CD14-positive monocyte (primary cell): ENCODE measurements at regions not wholly inside any gene's neighbourhood (a gene's known extent, or its start where the extent isn't known, plus 50 kb on each side); places are given as distances from the start of the nearest gene placed in this dataset.

ENCODE experiments used
- DNase-seq, 3 donors: peaks; one replicate each; pipeline ENCODE4 v3.0.0-alpha.2; 2011 to 2022
- H2AFZ ChIP-seq: 2 replicates; pipeline ENCODE4 v1.6.0; 2012; ENCODE audit warnings: mild to moderate bottlenecking, low read depth, low read length, inconsistent platforms; ENCODE audit not compliant: insufficient read depth, poor library complexity, severe bottlenecking
- H3K27ac ChIP-seq, 2 donors: 1 replicate in 1 of 2; 2 replicates in 1 of 2; pipeline ENCODE4 v1.5.1; 2012 to 2013; ENCODE audit warnings: low read length in 2 of 2, control low read depth in 1 of 2, inconsistent platforms in 1 of 2, low read depth in 1 of 2, mild to moderate bottlenecking in 1 of 2
- H3K27me3 ChIP-seq, 2 donors: one replicate each; pipeline versions ENCODE4 v1.6.0 to v1.6.1; 2011 to 2013; ENCODE audit warnings: low read length in 2 of 2; ENCODE audit not compliant: control insufficient read depth in 2 of 2, insufficient read depth in 2 of 2
- H3K36me3 ChIP-seq, 2 donors: replicated peaks in 1 of 2; 1 replicate in 1 of 2; 2 replicates in 1 of 2; pipeline versions ENCODE4 v1.5.1 to v1.6.1; 2012 to 2013; ENCODE audit warnings: low read length in 2 of 2, control low read depth in 1 of 2, inconsistent platforms in 1 of 2, mild to moderate bottlenecking in 1 of 2; ENCODE audit not compliant: insufficient read depth in 2 of 2, control insufficient read depth in 1 of 2
- H3K4me1 ChIP-seq, 2 donors: 1 replicate in 1 of 2; 2 replicates in 1 of 2; pipeline versions ENCODE4 v1.5.1 to v1.6.1; 2012 to 2013; ENCODE audit warnings: low read length in 2 of 2, control low read depth in 1 of 2, inconsistent platforms in 1 of 2, mild to moderate bottlenecking in 1 of 2, moderate library complexity in 1 of 2; ENCODE audit not compliant: insufficient read depth in 2 of 2, control insufficient read depth in 1 of 2
- H3K4me2 ChIP-seq: replicated peaks from 2 replicates; pipeline ENCODE3; 2012; ENCODE audit warnings: low read length, moderate library complexity, mild to moderate bottlenecking; ENCODE audit not compliant: poor library complexity, severe bottlenecking; ENCODE audit errors: extremely low read depth
- H3K4me3 ChIP-seq, 3 experiments: fragments of 200-600 bp in 1 of 3; sonication (generic) in 1 of 3; replicated peaks in 1 of 3; 1 replicate in 2 of 3; 2 replicates in 1 of 3; pipeline ENCODE4 v1.5.1; 2011 to 2013; ENCODE audit warnings: low read length in 3 of 3, mild to moderate bottlenecking in 3 of 3, control low read depth in 2 of 3, low read depth in 2 of 3, inconsistent platforms in 1 of 3, moderate library complexity in 1 of 3
- H3K79me2 ChIP-seq: 2 replicates; pipeline ENCODE4 v1.6.0; 2012; ENCODE audit warnings: mild to moderate bottlenecking, control low read depth, inconsistent platforms, low read length, moderate library complexity; ENCODE audit not compliant: insufficient read depth
- H3K9ac ChIP-seq: 2 replicates; pipeline ENCODE4 v1.6.0; 2017; ENCODE audit warnings: low read length, mild to moderate bottlenecking; ENCODE audit not compliant: insufficient read depth, poor library complexity, severe bottlenecking
- H3K9me3 ChIP-seq, 2 donors: replicated peaks in 1 of 2; 1 replicate in 1 of 2; 2 replicates in 1 of 2; pipeline versions ENCODE4 v1.5.1 to v1.6.1; 2012 to 2013; ENCODE audit warnings: low read length in 2 of 2, control low read depth in 1 of 2; ENCODE audit not compliant: control insufficient read depth in 1 of 2, insufficient read depth in 1 of 2
- H4K20me1 ChIP-seq: 2 replicates; pipeline ENCODE4 v1.6.0; 2012; ENCODE audit warnings: mild to moderate bottlenecking, low read length, control low read depth, moderate library complexity; ENCODE audit not compliant: insufficient read depth
- H3K27ac Mint-ChIP-seq, 7 donors: one replicate each; pipeline ENCODE4 v1.8.0; 2020; ENCODE audit warnings: mild to moderate bottlenecking in 7 of 7, mixed read lengths in 7 of 7, moderate library complexity in 6 of 7, inconsistent platforms in 2 of 7
- H3K27me3 Mint-ChIP-seq, 3 donors: one replicate each; pipeline ENCODE4 v1.8.0; 2021 to 2022; ENCODE audit warnings: low read depth in 3 of 3, mild to moderate bottlenecking in 3 of 3, mixed read lengths in 3 of 3, moderate library complexity in 3 of 3, inconsistent platforms in 1 of 3
- H3K36me3 Mint-ChIP-seq, 2 donors: one replicate each; pipeline ENCODE4 v1.8.0; 2020; ENCODE audit warnings: mixed read lengths in 2 of 2, inconsistent platforms in 1 of 2, mild to moderate bottlenecking in 1 of 2
- H3K4me1 Mint-ChIP-seq: one replicate; pipeline ENCODE4 v1.8.0; 2020; ENCODE audit warnings: mild to moderate bottlenecking, mixed read lengths
- H3K4me3 Mint-ChIP-seq, 2 donors: one replicate each; pipeline ENCODE4 v1.8.0; 2020; ENCODE audit warnings: mild to moderate bottlenecking in 2 of 2, mixed read lengths in 2 of 2, moderate library complexity in 1 of 2
- H3K9me3 Mint-ChIP-seq, 7 donors: one replicate each; pipeline ENCODE4 v1.8.0; 2020 to 2022; ENCODE audit warnings: mixed read lengths in 7 of 7, mild to moderate bottlenecking in 6 of 7, moderate library complexity in 6 of 7, inconsistent platforms in 2 of 7
- WGBS: methylation state at CpG from one replicate; pipeline ENCODE4 v1.1.5; 2013; ENCODE audit warnings: missing lambda C conversion rate; ENCODE audit not compliant: insufficient coverage; 5-methylcytosine and 5-hydroxymethylcytosine counted together
- intact Hi-C, 2 donors: fragments of 100-400 bp; cut with micrococcal nuclease; formaldehyde crosslinking; loops; one replicate each; pipeline versions ENCODE4 v1.15.0 to v1.15.1; 2023
- TF ChIP-seq, protein P1 (sequence below): fragments of 200-600 bp; IDR thresholded peaks from one replicate; pipeline ENCODE4 v1.8.0; 2022; ENCODE audit warnings: antibody characterized with exemption, mild to moderate bottlenecking

- WGBS = no CpG with 5 or more reads among the region's 1 CpG
- Histone ChIP-seq H3K4me1 (no peaks in the 10 kb centered on the region), H3K4me2 (no peak overlapping the region), H2AFZ (no peak overlapping the region), H4K20me1 (no peaks in the 10 kb centered on the region), H3K79me2 (no peaks in the 10 kb centered on the region), H3K27me3 (no peaks in the 10 kb centered on the region), H3K27ac (no peak overlapping the region), H3K36me3 (no peaks in the 10 kb centered on the region), H3K4me3 (no peak overlapping the region), H3K9ac (no peak overlapping the region), H3K9me3 (peaks cover 5 to 10% of the 10 kb centered on the region in 2 donors)
- TF ChIP-seq, protein P1, sequence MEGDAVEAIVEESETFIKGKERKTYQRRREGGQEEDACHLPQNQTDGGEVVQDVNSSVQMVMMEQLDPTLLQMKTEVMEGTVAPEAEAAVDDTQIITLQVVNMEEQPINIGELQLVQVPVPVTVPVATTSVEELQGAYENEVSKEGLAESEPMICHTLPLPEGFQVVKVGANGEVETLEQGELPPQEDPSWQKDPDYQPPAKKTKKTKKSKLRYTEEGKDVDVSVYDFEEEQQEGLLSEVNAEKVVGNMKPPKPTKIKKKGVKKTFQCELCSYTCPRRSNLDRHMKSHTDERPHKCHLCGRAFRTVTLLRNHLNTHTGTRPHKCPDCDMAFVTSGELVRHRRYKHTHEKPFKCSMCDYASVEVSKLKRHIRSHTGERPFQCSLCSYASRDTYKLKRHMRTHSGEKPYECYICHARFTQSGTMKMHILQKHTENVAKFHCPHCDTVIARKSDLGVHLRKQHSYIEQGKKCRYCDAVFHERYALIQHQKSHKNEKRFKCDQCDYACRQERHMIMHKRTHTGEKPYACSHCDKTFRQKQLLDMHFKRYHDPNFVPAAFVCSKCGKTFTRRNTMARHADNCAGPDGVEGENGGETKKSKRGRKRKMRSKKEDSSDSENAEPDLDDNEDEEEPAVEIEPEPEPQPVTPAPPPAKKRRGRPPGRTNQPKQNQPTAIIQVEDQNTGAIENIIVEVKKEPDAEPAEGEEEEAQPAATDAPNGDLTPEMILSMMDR = no peak
- no peaks in the 10 kb centered on the region for H3K36me3 Mint-ChIP-seq
- H3K4me3 Mint-ChIP-seq = no peak overlapping the region
- intact Hi-C loops = no loop called here
- H3K27ac Mint-ChIP-seq = no peak overlapping the region
- peaks cover 5 to 19% (median 13%) of the 10 kb centered on the region in 7 donors for H3K9me3 Mint-ChIP-seq
- H3K27me3 Mint-ChIP-seq = peaks cover 0 to 3% (median 1%) of the 10 kb centered on the region in 3 donors
- DNase-seq = no peak
- H3K4me1 Mint-ChIP-seq = no peaks in the 10 kb centered on the region
Measured at GRCh38 chr17:69620363-69620762, 205.9 kb downstream of the MAP2K6 start.

DNA sequence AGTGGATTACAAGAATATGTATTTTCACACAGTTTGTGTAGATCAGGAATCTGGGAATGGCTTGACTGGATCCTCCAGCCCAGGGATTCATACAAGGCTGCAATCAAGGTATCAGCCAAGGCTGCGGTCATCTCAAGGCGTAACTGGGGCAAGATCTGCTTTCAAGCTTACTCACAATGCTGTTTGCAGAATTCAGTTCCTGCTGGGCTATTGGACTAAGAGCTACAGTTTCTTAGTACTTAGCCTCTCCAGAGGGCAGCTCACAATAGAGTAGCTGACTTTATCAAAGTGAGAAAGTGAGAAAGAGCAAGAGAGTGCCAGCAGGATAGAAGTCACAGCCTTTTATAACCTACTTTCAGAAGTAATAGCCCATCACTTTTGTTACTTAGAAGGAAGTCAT is 211.0 kb downstream of the MAP2K6 start:
- no peaks in the 10 kb centered on the region for H3K27me3 ChIP-seq
- no peaks in the 10 kb centered on the region for H4K20me1 ChIP-seq
- H3K4me3 ChIP-seq = no peak overlapping the region
- intact Hi-C loops = no loop called here
- TF ChIP-seq, protein P1 = no peak
- H3K36me3 ChIP-seq = no peaks in the 10 kb centered on the region
- H2AFZ ChIP-seq = no peak overlapping the region
- DNase-seq = no peak
- H3K9me3 Mint-ChIP-seq = peaks cover 0 to 12% (median 9%) of the 10 kb centered on the region in 7 donors
- H3K4me2 ChIP-seq = no peak overlapping the region
- H3K4me1 Mint-ChIP-seq = no peaks in the 10 kb centered on the region
- 79% methylated on average over 2 of the region's 2 CpGs for WGBS
- H3K4me3 Mint-ChIP-seq = no peak overlapping the region
- peaks cover 5 to 7% of the 10 kb centered on the region in 2 donors for H3K9me3 ChIP-seq
- no peak overlapping the region for H3K27ac ChIP-seq
- no peaks in the 10 kb centered on the region for H3K4me1 ChIP-seq
- H3K9ac ChIP-seq = no peak overlapping the region
- H3K36me3 Mint-ChIP-seq = no peaks in the 10 kb centered on the region
- no peaks in the 10 kb centered on the region for H3K79me2 ChIP-seq
- no peak overlapping the region for H3K27ac Mint-ChIP-seq
- peaks cover 0 to 1% (median 1%) of the 10 kb centered on the region in 3 donors for H3K27me3 Mint-ChIP-seq
